Ascending aorta (tissue), 2 donors: ENCODE measurements at regions not wholly inside any gene's neighbourhood (a gene's known extent, or its start where the extent isn't known, plus 50 kb on each side); places are given as distances from the start of the nearest gene placed in this dataset.

Experiments used
- DNase-seq, 2 donors: peaks; one replicate each; pipeline ENCODE4 v3.0.0-alpha.2; 2019; ENCODE audit warnings: low spot score in 2 of 2
- H3K27ac ChIP-seq, 2 donors: fragments of 200-600 bp; sonication (generic); one replicate each; pipeline ENCODE4 v1.5.1; 2016 to 2017; ENCODE audit warnings: mild to moderate bottlenecking in 1 of 2
- H3K27me3 ChIP-seq: fragments of 200-600 bp; sonication (generic); one replicate; pipeline ENCODE4 v1.5.1; 2017
- H3K36me3 ChIP-seq, 2 donors: fragments of 200-600 bp; sonication (generic); one replicate each; pipeline ENCODE4 v1.5.1; 2016
- H3K4me1 ChIP-seq, 2 donors: fragments of 200-600 bp; sonication (generic); one replicate each; pipeline ENCODE4 v1.5.1; 2016 to 2017; ENCODE audit warnings: mild to moderate bottlenecking in 1 of 2
- H3K4me3 ChIP-seq, 2 donors: fragments of 200-600 bp; sonication (generic); one replicate each; pipeline ENCODE4 v1.5.1; 2016 to 2017; ENCODE audit warnings: mild to moderate bottlenecking in 1 of 2
- H3K9me3 ChIP-seq, 2 donors: fragments of 200-600 bp; sonication (generic); one replicate each; pipeline ENCODE4 v1.5.1; 2016
- CTCF ChIP-seq, 3 experiments: fragments of 200-600 bp in 2 of 3; fragments of 450-650 bp in 1 of 3; sonication (generic) in 2 of 3; IDR thresholded peaks; one replicate each; pipeline ENCODE4 v1.5.1; 2016 to 2019; ENCODE audit warnings: antibody characterized with exemption in 3 of 3, mild to moderate bottlenecking in 1 of 3, moderate library complexity in 1 of 3
- intact Hi-C: fragments of 100-400 bp; cut with DNase I; formaldehyde crosslinking; loops from one replicate; pipeline ENCODE4 v1.15.1; 2023

- TF ChIP-seq CTCF (IDR thresholded peaks at IDR 0.05) = no peak
- Histone ChIP-seq H3K9me3 (no peaks in the 10 kb centered on the region), H3K4me1 (no peaks in the 10 kb centered on the region), H3K36me3 (no peaks in the 10 kb centered on the region), H3K27me3 (no peaks in the 10 kb centered on the region), H3K27ac (no peak overlapping the region), H3K4me3 (no peak overlapping the region)
- intact Hi-C loops = no loop called here
- no peak for DNase-seq
These were observed 574.6 kb upstream of the LMCD1 start for GRCh38 chr3:7927015-7927414.

GRCh38 chr3:7927864-7928263 lies 573.8 kb upstream of the LMCD1 start:
- DNase-seq = no peak
- Histone ChIP-seq H3K9me3 (no peaks in the 10 kb centered on the region), H3K4me1 (no peaks in the 10 kb centered on the region), H3K36me3 (no peaks in the 10 kb centered on the region), H3K27ac (no peak overlapping the region), H3K27me3 (no peaks in the 10 kb centered on the region), H3K4me3 (no peak overlapping the region)
- no peak for TF ChIP-seq CTCF (IDR thresholded peaks at IDR 0.05)
- intact Hi-C loops = no loop called here

GRCh38 chr3:7929319-7929889 lies 572.2 kb upstream of the LMCD1 start:
- no peak overlapping the region for H3K27ac ChIP-seq
- no peaks in the 10 kb centered on the region for H3K36me3 ChIP-seq
- no peak overlapping the region for H3K4me3 ChIP-seq
- H3K9me3 ChIP-seq = no peaks in the 10 kb centered on the region
- H3K4me1 ChIP-seq = no peaks in the 10 kb centered on the region
- H3K27me3 ChIP-seq = no peaks in the 10 kb centered on the region
- no peak for TF ChIP-seq CTCF (IDR thresholded peaks at IDR 0.05)
- intact Hi-C loops = no loop called here
- DNase-seq = no peak

GRCh38 chr3:7934362-7934761 lies 567.3 kb upstream of the LMCD1 start:
- Histone ChIP-seq H3K27ac (no peak overlapping the region), H3K9me3 (no peaks in the 10 kb centered on the region), H3K4me3 (no peak overlapping the region), H3K27me3 (no peaks in the 10 kb centered on the region), H3K36me3 (no peaks in the 10 kb centered on the region), H3K4me1 (no peaks in the 10 kb centered on the region)
- no peak for DNase-seq
- no peak for TF ChIP-seq CTCF (IDR thresholded peaks at IDR 0.05)
- intact Hi-C loops = no loop called here

DNA sequence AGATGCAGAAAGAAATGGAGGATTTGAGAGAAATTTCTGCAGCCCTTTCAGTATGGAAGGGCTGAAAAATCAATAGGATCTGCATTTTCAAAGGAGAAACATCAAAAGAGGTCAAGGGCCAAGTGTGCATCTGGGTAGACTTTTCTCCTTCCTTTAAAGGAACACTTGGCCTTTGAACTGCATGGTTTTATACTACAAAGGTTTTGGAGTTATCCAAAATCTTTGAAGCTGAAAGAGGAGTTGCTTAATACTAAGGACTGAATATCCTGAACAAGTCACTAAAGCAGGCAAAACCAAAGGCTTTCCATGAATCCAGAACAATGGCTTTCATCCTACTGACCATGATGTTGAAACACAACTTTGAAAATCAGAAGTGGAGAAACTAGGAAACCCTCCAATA lies 553.7 kb upstream of the LMCD1 start:
- TF ChIP-seq CTCF (IDR thresholded peaks at IDR 0.05) = no peak
- H3K4me3 ChIP-seq = no peak overlapping the region
- DNase-seq = no peak
- no peaks in the 10 kb centered on the region for H3K36me3 ChIP-seq
- H3K27ac ChIP-seq = no peak overlapping the region
- intact Hi-C loops = no loop called here
- no peaks in the 10 kb centered on the region for H3K9me3 ChIP-seq
- no peaks in the 10 kb centered on the region for H3K4me1 ChIP-seq
- H3K27me3 ChIP-seq = no peaks in the 10 kb centered on the region

DNA sequence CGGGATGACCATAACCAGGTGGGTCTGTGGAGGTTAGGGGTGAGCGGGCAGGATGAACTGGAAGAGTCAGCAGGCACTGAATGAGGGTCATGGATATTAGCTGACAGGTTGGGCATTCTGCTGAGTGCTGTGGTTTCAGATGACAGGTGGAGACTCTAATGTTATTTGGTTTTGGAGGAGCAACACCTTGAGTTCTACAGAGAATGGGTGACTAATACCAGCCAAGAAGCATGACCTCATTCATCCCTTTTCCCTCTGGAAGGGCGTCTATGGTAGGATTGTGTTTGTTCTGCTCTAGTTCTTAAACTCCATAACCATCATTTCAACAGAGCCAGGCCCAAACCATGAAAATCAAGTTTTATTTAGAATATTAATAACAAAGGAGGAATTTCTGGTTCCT lies 550.7 kb upstream of the LMCD1 start:
- DNase-seq = no peak
- Histone ChIP-seq H3K27me3 (no peaks in the 10 kb centered on the region), H3K4me3 (no peak overlapping the region), H3K36me3 (no peaks in the 10 kb centered on the region), H3K27ac (no peak overlapping the region), H3K4me1 (no peaks in the 10 kb centered on the region), H3K9me3 (no peaks in the 10 kb centered on the region)
- intact Hi-C loops = no loop called here
- TF ChIP-seq CTCF (IDR thresholded peaks at IDR 0.05) = no peak
